ENCODE measurements at regions not wholly inside any gene's neighbourhood (a gene's known extent, or its start where the extent isn't known, plus 50 kb on each side); places are given as distances from the start of the nearest gene placed in this dataset.

DNA sequence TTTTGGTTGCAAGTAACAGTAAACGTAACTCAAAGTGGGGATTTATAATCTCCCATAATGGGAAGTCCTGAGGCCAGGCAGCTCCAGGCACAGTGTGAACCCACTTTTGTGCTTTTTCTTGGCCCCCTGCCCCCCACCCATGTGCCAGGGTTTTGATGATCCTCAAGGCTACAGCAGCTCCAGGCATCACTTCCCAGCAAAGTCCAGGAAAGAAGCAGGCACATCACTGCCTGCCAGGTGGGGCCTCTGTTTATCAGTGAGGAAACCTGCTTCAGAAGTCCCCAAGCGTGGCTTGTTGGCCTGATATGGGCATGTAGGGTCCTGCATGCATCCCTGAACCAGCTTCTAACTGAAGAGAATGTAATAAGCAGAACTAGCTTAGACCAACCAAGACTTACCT lies 299.2 kb upstream of the SKOR2 start:
- no peak for DNase-seq (ENCODE audit: low read depth in 4 of 4, low spot score in 3 of 4)

DNA sequence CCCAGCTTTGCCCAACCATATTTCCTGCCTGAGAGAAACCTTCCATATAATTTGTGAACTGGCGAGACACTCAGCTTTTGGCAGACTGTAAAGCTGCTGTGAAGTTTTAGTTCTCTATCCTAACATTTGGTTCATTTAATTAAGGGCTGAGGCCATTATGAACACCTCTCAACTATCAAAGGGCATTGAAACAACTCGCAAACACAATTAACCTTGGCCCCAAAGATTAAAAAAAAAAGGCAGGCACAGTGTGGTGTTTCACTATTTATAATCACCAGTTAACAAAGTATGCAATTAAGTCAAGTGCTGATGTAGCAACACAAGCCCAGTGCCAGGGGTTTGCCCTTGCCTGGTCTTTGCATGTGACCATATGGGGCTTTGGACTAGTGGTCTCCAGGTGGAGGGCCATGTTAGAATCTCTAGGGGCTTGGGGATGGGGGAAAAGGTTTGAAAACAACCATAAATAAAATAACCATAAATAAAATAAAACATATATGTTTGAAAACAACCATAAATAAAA lies 297.6 kb upstream of the SKOR2 start:
- no peak for DNase-seq (ENCODE audit: low read depth in 4 of 4, low spot score in 3 of 4)

DNA sequence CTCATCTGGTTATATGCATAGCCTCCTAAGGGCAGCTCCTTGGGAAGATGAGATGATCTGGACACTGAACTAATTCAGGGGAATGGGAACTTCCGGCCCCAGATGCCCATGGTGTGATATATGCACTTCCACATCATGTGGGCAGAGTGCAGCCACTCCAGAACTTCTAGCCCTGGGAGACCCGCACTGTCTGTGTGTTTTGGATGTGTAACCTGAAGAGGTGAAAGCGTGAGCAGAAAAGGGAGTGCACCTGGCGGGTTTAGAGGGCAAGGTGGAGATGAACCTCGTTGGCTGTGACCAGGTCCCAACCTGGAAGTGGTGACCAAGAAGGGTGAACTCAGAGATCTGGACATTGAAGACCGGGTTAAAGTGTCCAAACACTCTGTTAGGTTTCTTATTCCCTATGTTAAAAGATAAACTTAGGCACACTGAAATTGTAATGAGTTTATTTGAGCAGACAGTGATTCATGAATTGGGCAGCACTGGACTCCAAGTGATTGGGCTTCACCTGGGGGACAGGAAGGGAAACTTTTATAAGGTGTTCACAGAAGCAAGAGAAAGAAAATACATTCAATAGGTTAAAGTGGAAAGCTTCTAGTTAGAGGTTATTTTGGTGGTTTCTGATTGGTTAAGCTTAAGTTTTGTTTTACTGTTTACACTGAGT lies 296.2 kb upstream of the SKOR2 start:
- DNase-seq (ENCODE audit: low read depth in 4 of 4, low spot score in 3 of 4): no peak

DNA sequence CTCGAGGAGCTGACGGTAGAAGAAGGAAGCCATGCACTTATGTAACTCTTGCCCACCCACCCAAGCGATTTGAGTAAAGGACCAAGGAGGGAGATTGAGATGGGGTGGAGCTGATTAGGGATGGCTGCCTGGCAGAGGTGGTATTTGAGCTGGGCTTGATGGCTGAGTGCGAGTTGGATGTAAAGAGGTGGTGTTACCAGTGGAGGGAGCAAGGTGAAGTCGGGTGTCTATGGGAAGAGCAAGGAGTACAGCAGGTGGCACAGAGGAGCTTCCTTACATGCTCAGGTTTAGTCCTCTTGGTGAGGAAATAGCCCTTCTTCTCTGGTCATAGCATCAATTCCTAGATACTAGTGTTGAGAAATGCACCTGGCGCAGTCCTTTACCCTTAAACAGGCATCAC lies 294.2 kb upstream of the SKOR2 start:
- DNase-seq (ENCODE audit: low read depth in 4 of 4, low spot score in 3 of 4): no peak

DNA sequence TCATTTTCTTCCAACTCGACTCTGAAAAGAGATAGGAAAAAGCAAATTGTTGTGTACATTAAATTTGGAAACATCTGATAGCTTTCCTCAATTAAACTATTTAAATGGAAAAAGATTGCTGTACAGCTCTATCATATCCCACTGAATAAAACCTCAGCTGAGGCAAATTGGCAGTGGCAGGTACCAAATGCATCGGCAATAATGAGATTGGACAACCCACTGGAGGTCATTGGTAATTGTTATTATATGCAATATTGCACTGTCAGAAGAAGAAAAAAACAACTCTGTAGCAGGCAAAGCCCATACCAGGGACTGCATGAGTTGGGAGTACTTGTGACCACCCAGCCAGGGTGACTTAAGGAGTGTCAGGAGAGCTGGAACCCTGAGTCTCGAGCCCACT lies 291.6 kb upstream of the SKOR2 start:
- DNase-seq (ENCODE audit: low read depth in 4 of 4, low spot score in 3 of 4): no peak

DNA sequence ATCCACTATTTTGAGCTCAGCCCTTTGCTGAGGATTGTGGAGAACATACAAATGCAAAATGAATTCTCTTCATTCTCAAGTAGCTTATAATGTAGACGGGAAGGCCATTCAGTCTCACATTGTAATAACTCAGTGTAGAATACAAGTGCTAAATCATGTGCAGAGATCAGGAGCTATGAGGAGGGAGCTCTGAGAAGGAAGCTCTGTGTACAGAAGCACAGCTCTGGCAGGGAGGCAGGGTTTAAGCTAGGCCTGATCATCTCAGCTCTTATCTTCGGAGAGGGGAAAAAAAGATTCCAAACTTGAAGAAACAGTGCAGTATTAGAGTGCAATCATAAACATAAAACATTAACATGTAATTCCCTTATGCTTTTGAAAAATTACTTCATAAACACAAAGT lies 291.1 kb upstream of the SKOR2 start:
- no peak for DNase-seq (ENCODE audit: low read depth in 4 of 4, low spot score in 3 of 4)

DNA sequence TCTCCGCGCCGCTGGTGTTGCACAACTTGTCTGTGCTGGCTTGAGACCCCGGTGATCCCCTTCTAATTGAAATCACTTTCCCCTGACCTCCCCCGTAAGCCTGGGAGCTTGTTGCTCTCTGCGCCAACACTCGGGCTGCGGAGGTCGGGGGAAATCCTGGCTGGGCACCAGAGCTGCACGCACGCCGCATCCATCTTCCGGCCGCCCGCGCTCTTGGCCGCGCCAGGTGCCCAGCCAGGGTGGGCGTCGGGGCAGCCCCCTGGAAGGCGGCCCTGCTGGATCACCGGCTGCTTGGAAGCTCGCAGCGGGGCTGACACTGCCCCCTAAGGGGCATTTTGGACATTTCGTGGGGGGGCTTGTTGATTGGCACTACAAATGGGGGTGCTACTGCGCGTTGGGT lies 280.3 kb upstream of the SKOR2 start:
- peak in 1 of 4 donors; percentile 4 for DNase-seq (ENCODE audit: low read depth in 4 of 4, low spot score in 3 of 4)

DNA sequence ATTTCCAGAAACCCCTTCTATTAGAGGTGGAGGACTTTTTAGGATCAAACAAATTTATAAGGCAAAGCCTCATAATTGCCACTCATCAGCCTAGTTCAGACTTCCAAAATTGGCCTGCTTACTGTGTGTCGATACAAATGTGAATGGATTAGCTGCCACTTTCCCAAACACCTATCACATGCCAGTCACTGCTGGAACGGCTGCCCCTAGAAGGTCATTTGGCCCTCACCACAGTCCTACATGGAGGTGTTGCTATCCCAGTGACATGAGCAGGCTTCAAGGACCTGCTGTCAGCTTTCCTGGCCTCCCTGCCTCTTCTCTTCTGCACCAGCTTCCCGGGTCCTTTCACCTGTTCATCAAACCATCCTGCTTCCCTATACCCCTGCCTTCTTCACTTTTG lies 279.2 kb upstream of the SKOR2 start:
- DNase-seq (ENCODE audit: low read depth in 4 of 4, low spot score in 3 of 4): no peak

DNA sequence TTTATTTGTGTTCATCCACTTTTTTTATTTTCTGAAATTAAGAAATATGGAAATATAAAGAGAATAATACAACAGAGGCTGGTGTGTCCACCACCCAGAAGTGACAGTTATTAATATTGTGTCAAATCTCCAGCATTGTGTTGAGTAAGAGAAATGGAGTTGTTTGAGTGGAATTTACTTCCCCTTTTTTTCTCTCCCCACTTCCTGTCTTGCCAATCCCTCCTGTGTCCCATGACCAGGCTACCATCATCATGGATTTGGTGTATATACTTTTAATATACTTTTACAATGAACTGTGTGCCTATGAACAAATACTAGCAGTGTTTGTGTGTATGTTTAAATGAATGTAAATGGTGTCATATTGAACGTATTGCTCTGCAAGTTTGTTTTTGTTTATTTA lies 276.9 kb upstream of the SKOR2 start:
- no peak for DNase-seq (ENCODE audit: low read depth in 4 of 4, low spot score in 3 of 4)

DNA sequence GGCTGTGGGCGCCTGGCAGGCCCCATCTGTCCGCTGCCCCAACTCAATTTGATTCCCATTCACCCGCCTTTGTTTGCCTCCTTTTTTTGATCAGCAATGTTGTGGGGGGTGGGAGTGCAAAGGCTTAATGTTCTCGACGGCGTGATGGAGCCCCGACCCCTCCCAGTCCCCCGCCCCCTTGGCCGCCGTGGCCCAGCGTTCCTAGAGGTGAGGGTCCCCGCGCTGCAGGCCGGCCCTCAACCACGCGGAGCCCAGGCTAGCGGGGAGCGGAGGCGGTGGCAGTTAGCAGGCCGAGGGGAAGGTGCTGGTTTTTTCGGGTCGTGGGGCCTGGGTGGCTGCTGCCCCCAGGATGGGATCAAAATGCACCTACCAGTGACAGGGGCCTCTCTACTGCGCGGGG lies 274.7 kb upstream of the SKOR2 start:
- no peak for DNase-seq (ENCODE audit: low read depth in 4 of 4, low spot score in 3 of 4)

DNA sequence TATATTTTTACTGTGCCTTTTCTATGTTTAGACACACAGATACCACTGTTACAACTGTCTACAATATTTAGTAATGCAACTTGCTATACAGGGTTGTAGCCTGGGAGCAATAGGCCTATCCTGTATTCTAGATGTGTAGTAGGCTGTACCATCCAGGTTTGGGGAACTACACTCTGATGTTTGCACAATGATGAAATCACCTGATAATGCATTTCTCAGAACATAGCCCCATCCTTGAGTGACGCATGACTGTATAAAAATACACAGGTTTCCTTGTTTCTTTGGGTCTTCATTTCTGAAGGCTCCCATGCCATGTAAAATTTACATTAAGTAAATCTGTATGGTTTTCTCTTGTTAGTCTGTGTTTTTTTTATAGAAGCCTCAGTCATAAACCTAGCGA lies 270.9 kb upstream of the SKOR2 start:
- no peak for DNase-seq (ENCODE audit: low read depth in 4 of 4, low spot score in 3 of 4)

DNA sequence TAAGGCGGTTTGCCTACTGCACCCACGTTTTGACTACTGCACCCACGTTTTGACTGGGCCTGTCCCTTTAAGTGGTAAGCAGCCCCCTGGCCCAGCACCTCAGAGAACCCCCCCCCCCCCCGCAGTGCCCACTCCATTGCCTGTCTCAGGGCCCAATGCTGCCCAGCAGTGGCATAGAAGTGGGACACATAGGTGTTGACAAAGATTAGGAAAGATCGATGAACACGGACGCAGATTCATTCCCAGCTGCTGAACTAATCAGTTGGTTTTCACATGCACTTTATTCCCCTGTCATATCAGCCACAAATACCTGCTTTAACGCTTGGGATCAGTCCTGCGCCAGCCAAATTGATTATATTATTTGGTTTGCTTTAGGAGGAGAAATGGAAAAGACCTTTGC lies 268.8 kb upstream of the SKOR2 start:
- no peak for DNase-seq (ENCODE audit: low read depth in 4 of 4, low spot score in 3 of 4)

DNA sequence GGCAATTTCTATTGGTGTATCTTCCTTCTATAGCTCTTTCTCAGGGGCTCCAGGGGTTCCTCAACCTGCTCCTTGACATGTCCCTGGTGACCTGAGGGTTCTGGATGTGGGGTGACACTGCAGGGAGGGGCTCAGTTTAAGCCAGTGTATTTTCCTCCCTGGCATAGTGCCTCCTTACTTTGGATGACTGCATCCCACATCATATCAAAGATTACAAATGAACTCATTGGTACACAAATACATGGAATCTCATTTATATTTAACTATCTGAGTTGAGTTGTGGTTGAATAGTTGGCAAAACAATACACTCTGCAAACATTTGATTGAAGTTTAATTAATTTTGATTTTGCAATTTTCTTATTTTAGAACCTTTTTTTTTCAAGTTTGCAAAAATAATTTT lies 268.2 kb upstream of the SKOR2 start:
- no peak for DNase-seq (ENCODE audit: low read depth in 4 of 4, low spot score in 3 of 4)

DNA sequence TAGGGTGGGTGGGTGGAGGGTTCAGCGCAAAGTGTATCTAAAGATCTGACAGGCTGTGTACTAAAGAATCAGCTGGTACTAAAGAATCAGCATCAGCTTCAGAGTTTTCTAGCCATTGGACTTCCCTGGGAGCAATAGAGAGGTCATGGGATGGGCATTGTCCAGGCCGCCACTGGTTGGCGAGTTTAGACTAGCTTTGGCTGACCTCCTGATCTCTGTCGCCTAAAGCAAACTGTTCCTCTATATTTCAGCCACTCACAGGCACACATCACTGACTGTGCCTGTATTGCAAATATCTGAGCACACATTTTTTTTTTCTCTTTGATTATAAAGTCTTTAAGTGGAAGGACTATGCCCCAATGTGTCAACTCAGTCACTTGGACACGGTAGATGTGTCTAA lies 267.8 kb upstream of the SKOR2 start:
- DNase-seq (ENCODE audit: low read depth in 4 of 4, low spot score in 3 of 4): no peak

DNA sequence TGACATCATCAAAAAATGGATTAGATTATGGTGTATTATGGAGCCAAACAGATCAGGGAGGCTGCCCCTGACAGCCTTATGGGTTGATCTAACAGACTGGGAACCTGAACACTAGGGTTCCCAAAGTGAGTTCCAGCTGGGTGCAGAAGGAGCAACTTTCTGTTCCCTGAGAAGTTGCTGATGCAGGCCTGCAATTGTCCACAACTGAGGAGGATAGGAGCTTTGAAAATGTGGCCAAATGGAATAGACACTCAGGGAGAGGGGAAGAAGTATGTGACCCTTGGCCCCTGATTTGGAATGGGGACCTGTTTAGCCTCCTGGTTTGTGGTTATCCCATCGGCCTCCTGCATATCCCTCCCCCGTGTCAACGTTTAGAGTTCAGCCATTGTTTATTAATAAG lies 262.2 kb upstream of the SKOR2 start:
- DNase-seq (ENCODE audit: low read depth in 4 of 4, low spot score in 3 of 4): no peak

DNA sequence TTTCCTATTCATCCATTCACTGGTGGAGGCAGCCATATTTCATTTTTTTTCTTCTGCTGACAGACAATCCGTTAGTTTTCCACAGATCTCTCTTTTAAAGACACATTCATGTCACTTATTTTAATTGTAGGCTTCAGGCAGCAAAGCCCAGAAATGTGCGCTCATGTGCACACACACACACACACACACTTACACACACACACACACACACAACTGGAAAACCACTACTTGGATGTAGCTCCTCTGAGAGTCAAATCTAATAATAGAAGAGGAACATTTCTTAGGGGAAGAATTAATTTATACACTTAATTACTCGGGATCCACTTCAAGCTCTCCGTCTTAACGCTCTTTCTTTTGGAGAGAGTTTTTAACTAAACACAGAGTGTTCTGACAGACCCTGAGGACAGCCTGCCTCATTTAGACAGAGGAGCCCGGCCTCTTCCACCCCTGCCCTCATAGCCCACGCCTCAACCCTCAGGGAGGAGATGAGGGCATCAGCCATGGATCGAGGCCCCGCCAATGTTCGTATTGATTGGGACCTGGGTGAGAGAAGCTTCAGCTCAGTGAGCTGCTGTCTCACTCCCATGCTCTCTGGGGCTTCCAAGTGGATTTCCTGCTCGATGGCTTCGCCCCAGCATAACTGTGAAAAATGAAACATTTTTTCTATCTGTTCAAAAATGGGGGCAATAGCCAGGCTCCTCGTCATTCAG lies 261.4 kb upstream of the SKOR2 start:
- DNase-seq (ENCODE audit: low read depth in 4 of 4, low spot score in 3 of 4): no peak

DNA sequence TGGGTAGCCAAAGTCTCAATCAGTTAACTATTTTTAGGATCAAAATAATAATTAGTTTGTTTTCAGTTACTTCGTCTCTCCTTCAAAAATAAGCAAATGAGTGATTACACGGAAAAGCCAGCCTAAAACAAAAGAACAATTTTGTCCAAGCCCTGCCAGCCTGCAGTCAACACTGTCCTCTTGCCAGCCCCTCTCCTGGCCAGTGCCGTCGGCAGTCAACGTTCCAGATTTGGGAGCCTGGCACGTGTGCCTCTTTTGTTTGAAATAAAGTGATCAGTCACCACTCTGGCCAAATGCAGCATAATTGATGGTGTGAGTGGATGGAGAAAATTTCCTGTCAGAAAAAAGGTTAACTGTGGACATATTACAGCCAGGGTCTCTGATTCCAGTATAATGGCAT lies 260.6 kb upstream of the SKOR2 start:
- no peak for DNase-seq (ENCODE audit: low read depth in 4 of 4, low spot score in 3 of 4)

DNA sequence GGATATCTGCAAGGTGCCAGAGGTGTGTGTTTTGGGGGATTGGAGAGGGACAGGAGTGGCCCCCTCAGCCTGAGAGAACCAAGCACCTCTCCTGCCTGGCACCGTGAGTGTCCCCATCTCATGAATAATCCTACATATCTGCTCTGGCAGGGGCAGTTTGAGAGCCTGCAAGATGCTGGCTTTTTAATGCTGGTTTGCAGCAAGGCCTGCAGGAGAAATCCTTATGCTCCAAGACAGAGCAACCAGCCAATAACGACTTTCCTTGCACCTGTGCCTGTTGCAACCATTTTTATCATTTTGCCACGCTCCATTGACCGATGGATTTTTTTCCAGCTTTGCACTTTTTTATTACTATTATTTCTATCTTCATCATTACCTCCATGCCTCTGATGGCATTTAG lies 259.4 kb upstream of the SKOR2 start:
- no peak for DNase-seq (ENCODE audit: low read depth in 4 of 4, low spot score in 3 of 4)

DNA sequence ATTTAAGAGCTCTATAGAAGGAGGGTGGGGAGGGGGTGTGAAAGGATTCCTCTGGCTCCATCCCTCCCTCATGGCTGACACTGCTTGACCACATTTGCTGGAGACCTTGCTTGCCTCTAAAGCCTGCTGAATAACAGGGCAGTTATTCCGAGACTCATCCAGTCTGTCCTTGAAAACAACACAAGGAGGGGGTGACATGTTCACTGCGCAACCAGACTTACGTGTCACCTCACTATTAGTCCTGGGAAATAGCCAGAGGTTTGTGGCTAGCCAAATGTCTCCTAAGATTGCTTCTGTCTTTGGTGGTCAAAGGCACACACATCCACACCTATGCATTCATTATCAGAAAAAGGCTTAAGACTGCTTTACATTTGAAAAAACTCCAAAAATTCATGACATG lies 256.2 kb upstream of the SKOR2 start:
- no peak for DNase-seq (ENCODE audit: low read depth in 4 of 4, low spot score in 3 of 4)

DNA sequence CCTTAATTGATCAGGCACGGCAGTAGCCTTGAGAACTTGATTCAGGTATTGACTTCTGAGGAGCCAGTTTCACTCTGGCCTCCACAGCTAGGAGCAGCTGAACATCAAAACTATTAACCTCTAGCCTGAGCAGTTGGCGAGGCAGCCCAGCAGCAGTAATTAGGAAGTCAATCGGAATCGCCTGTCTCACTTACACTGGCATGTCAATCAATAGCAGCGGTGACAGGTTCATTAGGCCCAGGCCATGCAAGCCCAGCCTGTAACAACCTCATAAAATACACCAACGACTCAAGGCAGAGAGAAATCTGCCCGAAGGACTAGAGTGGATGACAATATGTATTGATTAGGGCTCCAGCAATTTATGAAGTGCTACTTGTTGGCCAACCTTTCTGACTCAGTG lies 255.4 kb upstream of the SKOR2 start:
- DNase-seq (ENCODE audit: low read depth in 4 of 4, low spot score in 3 of 4): no peak

DNA sequence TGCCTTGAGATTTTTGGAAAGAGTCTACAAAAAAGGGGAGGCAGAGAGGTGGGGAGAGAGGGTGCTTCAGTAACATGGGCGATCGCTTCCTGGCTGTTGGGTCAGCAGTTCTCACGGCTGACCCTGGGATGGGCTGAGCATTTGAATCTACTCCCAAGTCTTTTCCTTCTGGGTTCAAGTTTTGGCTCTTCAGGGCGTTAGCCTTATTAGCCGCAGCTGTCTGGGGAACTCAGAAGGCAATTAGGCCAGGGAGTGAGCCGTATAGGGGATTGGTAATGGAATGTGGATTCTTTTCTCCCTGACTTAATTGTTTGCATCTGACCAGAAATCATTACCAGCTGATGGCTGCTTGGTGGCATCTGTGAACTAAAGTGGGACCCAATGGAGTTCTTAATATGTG lies 250.5 kb upstream of the SKOR2 start:
- DNase-seq (ENCODE audit: low read depth in 4 of 4, low spot score in 3 of 4): no peak

DNA sequence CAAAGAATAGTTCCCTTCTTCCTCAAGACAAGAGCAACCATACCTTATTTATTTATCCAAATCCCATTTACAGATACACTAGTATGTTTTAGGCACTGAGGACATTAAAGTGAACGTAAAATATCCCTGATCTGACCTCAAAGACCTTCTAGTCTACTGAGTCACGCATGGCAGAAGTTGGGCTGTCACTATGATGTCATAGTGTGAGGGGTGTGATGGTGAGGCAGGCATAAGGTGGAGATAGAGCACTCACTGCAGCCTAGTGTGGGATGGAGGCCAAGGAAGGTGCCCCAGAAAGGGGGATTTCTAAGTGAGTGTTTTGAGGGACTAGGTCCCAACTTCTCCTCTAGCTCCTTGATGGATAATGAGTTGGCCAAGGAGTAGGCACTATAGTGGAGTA lies 249.5 kb upstream of the SKOR2 start:
- DNase-seq (ENCODE audit: low read depth in 4 of 4, low spot score in 3 of 4): no peak

DNA sequence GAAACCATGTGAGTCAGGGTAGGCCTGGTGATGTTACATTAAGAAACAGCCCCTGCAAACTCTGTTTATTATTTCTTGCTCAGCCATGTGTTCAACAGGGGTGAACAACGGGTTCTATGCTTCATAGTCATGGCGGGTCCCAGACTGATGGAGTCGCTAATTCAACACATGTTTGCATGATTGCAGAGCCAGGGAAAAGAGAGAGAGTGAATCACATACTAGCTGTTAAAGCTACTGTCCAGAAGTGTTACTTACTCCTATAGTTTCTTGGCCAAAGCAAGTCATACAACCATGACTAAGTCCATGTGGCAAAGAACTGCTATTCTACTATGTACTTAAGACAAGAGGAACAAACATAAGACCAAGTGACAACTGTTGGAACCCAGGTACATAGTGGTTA lies 241.2 kb upstream of the SKOR2 start:
- DNase-seq (ENCODE audit: low read depth in 4 of 4, low spot score in 3 of 4): no peak
